ENCODE measurements at regions not wholly inside any gene's neighbourhood (a gene's known extent, or its start where the extent isn't known, plus 50 kb on each side); places are given as distances from the start of the nearest gene placed in this dataset.

DNA sequence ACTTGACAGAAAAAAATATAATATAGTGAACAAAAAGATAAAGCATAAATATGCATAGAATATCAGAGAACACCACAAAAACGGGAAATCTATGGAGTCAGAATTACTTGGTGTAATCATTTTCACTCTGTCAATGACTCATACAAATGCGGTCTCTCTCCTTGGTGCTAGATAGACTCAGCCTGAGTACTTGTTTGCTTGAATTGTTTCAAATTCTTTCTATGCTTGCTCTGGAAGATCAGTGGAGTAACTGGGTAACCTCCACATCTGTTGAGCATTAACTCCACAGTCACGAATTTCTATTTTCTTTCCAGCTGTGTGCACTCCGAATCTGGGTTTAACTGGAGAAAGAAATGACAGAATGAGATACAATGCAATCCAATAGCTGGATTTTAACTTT is 760.4 kb downstream of the ZPLD1 start:
- TF ChIP-seq CTCF (IDR thresholded peaks at IDR 0.05), result no peak
- no peak for TF ChIP-seq POLR2A (IDR thresholded peaks at IDR 0.05)
